ENCODE measurements at regions not wholly inside any gene's neighbourhood (a gene's known extent, or its start where the extent isn't known, plus 50 kb on each side); places are given as distances from the start of the nearest gene placed in this dataset.

GRCh38 chr2:216808805-216809425 is 50.9 kb downstream of the TNP1 start:
- DNase-seq: no peak

- DNase-seq: peak; percentile 76
These were observed 52.0 kb downstream of the TNP1 start for GRCh38 chr2:216807857-216808272.

- DNase-seq: no peak
These were observed 55.2 kb downstream of the TNP1 start for GRCh38 chr2:216804357-216805350.

GRCh38 chr2:216803791-216804190 is 56.1 kb downstream of the TNP1 start:
- DNase-seq: no peak

GRCh38 chr2:216802516-216803215 is 57.2 kb downstream of the TNP1 start:
- no peak for DNase-seq

- no peak for DNase-seq
These were observed 59.0 kb downstream of the TNP1 start for GRCh38 chr2:216800836-216801235.

GRCh38 chr2:216799873-216800431 is 59.9 kb downstream of the TNP1 start:
- DNase-seq: peak; percentile 69

GRCh38 chr2:216796115-216796840 is 63.6 kb downstream of the TNP1 start:
- DNase-seq: no peak

GRCh38 chr2:216793386-216793785 is 66.5 kb downstream of the TNP1 start:
- no peak for DNase-seq

GRCh38 chr2:216792222-216793021 is 67.4 kb downstream of the TNP1 start:
- DNase-seq: peak; percentile 71

GRCh38 chr2:216791303-216791702 is 68.6 kb downstream of the TNP1 start:
- DNase-seq: no peak

GRCh38 chr2:216789081-216789480 is 70.8 kb downstream of the TNP1 start:
- no peak for DNase-seq

- no peak for DNase-seq
These were observed 71.9 kb downstream of the TNP1 start for GRCh38 chr2:216787851-216788540.

- DNase-seq: no peak
These were observed 73.2 kb downstream of the TNP1 start for GRCh38 chr2:216786676-216787075.

GRCh38 chr2:216784456-216784855 is 75.4 kb downstream of the TNP1 start:
- no peak for DNase-seq

GRCh38 chr2:216781709-216782108 is 78.2 kb downstream of the TNP1 start:
- no peak for DNase-seq

- DNase-seq: no peak
These were observed 79.0 kb downstream of the TNP1 start for GRCh38 chr2:216780843-216781242.

- peak; percentile 57 for DNase-seq
These were observed 82.1 kb downstream of the TNP1 start for GRCh38 chr2:216777637-216778273.

GRCh38 chr2:216776066-216776850 is 80.9 kb upstream of the IGFBP5 start:
- no peak for DNase-seq

GRCh38 chr2:216775043-216775453 is 79.7 kb upstream of the IGFBP5 start:
- peak; percentile 95 for DNase-seq
